Activated CD8-positive, alpha-beta memory T cell treated with anti-CD3 and anti-CD28 coated beads, Interleukin-2, amount 50 U/mL, for 48 hours (primary cell): ENCODE measurements at regions not wholly inside any gene's neighbourhood (a gene's known extent, or its start where the extent isn't known, plus 50 kb on each side); places are given as distances from the start of the nearest gene placed in this dataset.
A peak's percentile ranks its signal among the peaks of the same experiment; 100 is the strongest.

Experiments used
- DNase-seq: peaks from one replicate; pipeline ENCODE4 v3.0.0-alpha.2; 2020

DNA sequence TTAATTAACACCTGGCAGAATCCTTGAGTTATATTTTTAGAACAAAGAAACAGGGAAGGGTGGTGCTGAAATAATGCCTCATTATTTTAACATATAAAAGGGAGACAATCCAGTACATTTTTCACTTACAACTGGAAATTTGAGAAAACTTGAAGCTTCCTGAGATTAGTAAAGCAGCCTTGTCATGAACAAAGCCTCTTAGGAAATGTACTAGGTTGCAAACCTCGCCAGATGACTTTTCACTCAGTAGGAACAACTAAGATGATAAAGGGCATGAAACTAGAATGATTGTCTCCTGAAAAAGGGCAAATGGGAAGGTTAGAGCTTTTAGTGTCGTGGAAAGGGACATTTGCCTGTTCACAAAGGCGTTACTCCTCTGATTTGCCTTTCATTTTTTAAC lies 289.6 kb downstream of the ETS1 start:
- no peak for DNase-seq

GRCh38 chr11:128297091-128297651 lies 290.2 kb downstream of the ETS1 start:
- DNase-seq = no peak

DNA sequence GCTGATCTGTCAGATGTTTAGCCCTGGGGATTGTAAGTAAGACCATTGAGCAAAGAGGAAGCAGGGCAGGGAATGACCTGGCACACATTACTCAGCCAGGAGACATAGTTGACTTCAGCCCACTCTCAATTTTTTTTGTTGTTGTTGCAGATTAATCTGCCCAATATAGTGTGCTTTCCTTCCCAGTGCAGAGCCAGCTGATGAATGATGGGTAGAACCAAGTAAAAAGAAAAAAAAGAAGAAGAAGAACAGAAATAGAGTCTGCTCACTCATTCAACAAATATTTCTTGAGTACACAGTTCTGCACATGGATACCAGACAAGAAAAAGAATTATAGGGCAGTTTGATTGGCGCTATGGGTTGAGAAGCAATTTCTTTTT lies 292.7 kb downstream of the ETS1 start:
- no peak for DNase-seq

DNA sequence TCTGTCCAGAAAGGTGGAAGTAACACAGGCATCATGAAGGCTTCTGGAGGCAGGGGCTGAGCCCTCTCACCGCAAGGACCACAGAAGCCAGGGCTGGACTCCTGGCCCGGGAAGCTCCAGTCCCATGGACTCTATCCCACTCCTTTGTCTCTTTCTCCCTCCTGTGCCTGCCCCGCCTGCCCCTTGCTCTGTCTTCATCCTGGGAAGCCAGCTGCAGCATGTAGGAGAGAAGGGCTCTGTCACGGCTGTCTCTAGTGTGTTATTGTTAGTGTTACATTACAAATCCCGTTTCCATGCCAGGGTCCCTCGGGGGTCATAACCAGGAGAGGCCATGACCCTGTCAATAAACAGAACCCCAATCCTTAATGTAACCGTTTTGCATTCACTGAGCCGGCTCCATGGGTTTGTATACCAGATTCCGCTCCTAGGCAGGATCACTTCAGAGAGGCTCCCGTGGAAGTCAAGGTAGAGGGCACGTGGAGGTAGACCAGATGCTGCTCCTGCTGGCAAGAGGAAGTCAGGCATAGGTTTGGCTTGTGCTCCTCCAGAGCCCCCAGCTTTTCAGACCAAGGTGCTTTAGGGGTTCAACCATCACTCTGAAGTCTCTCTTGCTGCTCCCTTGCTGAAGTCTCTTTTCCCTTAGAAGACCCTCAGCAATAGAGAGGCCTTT lies 293.2 kb downstream of the ETS1 start:
- DNase-seq = peak; percentile 70

DNA sequence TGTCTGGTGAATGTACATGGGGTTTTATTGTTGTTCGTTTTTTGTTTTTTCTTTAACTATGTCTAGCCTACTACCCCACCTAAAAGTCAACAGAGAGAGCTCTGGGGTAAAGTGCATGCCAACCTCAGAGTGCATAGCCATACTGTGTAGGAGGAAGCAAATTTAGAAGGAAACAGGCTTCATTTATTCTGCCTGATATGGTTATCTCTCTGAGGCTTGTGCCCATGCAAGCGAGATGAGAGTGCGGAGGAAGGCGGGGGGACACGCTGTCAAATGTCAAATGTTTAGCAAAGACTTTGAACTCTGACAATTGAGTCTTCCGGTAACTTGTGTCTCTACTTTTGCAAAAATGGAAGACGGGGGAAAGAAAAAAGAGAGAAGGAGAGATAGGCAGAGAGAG lies 295.5 kb downstream of the ETS1 start:
- no peak for DNase-seq

DNA sequence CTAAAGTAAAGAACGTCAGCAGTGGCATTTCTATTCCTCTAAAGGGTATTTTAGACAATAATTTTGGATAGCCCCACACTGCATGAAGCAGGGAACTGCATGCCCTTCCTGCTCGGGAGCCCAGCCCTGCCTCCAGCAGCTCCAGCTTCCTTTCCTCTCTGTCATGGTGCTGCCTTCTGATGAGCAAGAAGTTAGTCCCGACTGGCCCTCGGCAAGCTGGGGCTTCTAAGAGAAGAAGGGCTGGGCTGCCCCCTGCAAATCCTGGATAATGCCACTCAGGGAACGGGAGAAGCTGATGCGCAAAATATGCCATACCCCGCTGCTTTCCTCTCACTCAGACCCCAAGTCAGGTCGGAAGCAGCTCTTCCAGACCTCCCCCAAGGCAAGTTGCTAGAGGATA lies 296.4 kb downstream of the ETS1 start:
- DNase-seq = peak; percentile 71

- peak; percentile 83 for DNase-seq
These were observed 297.1 kb downstream of the ETS1 start for GRCh38 chr11:128290106-128290840.

GRCh38 chr11:128289048-128289447 lies 298.3 kb downstream of the ETS1 start:
- no peak for DNase-seq

DNA sequence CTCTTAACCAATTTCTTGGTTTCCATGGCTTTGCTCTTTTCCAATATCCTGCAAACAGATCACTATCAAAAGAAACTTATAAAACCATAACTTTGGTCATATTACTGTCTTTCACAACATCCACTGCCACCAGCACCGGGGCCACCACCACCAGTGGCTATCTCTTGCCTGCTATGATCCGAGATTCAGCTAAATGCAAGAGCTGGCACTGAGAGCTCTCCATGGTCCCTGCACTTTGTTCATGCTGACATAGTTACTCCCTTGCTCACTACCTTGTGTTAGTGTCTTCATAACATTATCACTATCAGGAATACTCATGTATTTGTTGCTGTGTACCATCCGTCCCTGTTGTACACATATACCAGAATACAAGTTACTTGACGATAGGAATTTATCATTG lies 299.0 kb downstream of the ETS1 start:
- no peak for DNase-seq

GRCh38 chr11:128285321-128285720 lies 302.0 kb downstream of the ETS1 start:
- DNase-seq = no peak

GRCh38 chr11:128284634-128285033 lies 302.7 kb downstream of the ETS1 start:
- DNase-seq = no peak

DNA sequence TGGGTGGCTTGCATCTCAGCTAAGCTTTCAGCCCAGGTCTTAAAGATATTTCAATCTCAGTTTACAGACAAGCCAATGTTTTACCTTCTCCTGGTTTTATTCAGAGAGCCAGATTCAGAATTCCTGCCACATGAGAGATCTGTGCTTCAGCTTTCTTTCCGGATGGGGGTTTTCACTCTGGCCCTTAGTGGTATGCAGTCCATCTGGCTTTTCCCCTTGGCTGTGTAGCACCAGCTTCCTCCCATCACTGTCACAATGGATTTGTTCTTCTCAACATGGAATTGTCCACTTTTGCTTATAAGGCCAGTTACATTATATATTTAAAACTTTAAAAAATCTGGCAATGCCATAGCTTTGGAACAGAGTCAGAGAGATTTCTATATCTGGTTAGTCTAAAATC lies 303.9 kb downstream of the ETS1 start:
- DNase-seq = no peak

DNA sequence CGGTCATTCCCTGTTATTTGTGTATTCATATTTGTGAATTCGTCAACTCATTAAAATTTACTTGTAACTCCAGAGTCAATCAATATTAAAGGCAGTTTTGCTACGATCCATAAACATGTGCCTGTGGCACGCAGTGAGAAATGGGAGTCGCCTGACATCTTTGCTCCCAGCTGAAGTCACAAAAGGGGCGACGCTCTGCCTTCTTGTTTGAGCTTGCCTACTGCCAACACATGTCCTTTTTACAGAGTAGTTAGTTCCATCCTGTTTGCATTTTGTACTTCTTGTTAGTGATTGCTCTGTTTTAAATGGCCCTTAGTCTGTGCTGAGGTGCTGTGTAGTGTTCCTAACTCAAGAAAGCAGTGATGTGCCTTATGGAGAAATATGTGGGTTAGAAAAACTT lies 305.3 kb downstream of the ETS1 start:
- DNase-seq = no peak

GRCh38 chr11:128279866-128280265 lies 307.5 kb downstream of the ETS1 start:
- no peak for DNase-seq

GRCh38 chr11:128273736-128274135 lies 313.6 kb downstream of the ETS1 start:
- no peak for DNase-seq

GRCh38 chr11:128271401-128271800 lies 316.0 kb downstream of the ETS1 start:
- no peak for DNase-seq

- no peak for DNase-seq
These were observed 317.9 kb downstream of the ETS1 start for GRCh38 chr11:128269466-128269865.

- no peak for DNase-seq
These were observed 320.5 kb downstream of the ETS1 start for GRCh38 chr11:128266893-128267292.

DNA sequence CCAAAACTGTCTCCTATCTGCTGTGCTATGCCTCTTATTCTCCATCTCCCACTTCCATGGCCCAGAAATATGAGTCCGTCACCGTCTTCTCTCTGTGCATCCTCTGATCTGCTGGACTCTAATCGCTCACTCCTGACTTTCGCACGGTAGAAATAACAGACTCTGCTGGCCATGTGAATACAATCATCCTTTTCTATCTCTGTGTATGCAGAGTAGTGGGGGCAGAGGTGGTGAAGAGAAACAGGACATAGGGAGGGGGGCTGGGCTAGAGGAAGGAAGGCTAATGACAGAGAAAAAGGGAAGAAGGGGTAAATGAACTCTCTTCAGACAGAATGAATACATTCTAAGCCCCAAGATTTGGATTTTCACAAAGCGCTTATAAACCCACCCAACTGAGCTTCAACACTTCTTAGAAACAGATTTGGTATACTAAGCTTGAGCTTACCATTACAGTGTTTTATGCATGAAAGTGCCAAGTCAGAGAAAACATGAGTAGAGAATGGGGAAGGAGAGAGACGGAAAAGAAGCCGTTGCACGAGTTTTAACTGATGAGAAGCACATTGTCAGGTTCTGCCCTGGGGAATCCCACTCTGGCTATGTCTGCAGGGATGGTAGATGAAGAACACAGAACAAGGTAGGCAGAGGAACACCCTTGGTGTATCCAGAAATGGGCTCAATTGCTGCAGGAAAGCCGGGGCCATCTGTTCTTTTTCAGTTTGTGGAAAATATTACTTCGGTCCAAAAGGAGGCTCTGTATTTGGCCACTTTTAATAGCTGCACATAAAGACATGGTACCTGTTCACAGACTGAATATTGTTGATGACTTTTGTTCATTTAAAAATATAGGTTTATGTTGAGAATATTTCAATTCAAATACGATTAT lies 324.7 kb downstream of the ETS1 start:
- no peak for DNase-seq

DNA sequence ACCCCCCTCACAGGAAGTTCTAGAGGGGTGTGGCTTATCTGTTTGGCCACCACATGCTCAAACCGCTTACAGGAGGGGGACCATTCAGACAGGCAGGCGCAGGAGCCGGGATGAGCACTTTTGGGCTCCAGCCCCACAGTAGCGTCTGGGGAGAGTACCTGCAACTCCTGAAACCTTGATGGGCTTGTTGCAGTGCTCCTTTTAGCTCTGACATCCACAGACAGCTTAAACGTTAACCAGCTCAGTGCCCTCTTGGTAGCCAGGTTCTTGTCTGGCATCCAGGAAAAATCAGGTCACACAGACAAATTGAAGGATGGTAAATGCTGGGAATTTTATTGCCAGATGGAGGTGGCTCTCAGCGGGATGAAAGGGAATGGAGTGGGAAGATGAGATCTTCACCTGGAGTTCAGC lies 326.3 kb downstream of the ETS1 start:
- DNase-seq = no peak

DNA sequence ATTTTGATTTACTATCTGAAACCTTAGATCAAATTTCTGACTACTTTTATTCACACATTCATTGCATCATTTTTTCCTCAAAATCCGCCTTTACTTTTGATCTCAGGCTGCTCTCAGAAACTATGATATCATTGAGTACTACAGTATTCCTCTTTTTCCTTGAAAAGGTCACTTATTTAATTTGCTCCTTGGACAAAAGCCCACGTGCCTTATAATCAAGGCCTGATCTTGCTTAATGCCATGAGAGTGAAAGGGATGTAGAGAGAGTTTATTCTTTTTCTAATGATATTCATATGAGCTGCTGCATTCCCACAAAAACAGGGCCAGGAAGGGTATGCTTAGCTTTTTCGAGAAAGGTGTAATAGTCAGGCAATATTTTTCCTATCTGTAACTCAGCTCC lies 327.0 kb downstream of the ETS1 start:
- no peak for DNase-seq

- DNase-seq = no peak
These were observed 327.5 kb downstream of the ETS1 start for GRCh38 chr11:128259816-128260215.

GRCh38 chr11:128254941-128255340 lies 332.4 kb downstream of the ETS1 start:
- DNase-seq = no peak

DNA sequence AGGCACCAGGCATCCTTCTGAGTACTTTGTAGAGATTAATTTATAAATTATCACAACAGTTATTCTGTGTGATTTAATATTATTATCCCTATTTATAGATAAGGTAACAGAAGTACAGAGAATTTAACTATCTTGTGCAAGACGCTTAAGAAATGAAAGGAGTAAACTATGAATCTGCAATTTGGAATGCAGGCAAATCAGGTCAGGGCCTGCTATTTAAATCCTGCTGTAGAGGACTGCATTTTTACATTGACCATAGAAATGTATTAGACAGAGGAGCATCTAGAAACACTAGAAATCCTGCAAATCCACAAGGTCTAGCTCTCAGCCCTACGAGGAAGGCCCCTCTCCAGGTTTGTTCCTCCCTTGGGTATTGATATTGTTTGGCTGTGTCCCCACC lies 336.2 kb downstream of the ETS1 start:
- no peak for DNase-seq
